H9 (cell line): ENCODE measurements at regions not wholly inside any gene's neighbourhood (a gene's known extent, or its start where the extent isn't known, plus 50 kb on each side); places are given as distances from the start of the nearest gene placed in this dataset.

ENCODE experiments used
- DNase-seq: peaks from one replicate; pipeline ENCODE4 v3.0.0-alpha.2; 2017
- H2AFZ ChIP-seq: one replicate; pipeline ENCODE4 v1.6.1; 2013; ENCODE audit warnings: mild to moderate bottlenecking, low read length, control low read depth, moderate library complexity
- H2AK5ac ChIP-seq: 2 replicates; pipeline ENCODE4 v1.6.1; 2013; ENCODE audit warnings: low read length, control low read depth, mixed read lengths; ENCODE audit not compliant: insufficient read length
- H2BK120ac ChIP-seq: one replicate; pipeline ENCODE4 v1.6.1; 2013; ENCODE audit warnings: low read depth, mild to moderate bottlenecking, low read length, control low read depth, inconsistent platforms; ENCODE audit not compliant: poor library complexity, severe bottlenecking
- H2BK12ac ChIP-seq: 2 replicates; pipeline ENCODE4 v1.6.1; 2013; ENCODE audit warnings: low read length, control low read depth, mixed read lengths, low read depth; ENCODE audit not compliant: insufficient read length
- H2BK15ac ChIP-seq: 2 replicates; pipeline ENCODE4 v1.6.1; 2013; ENCODE audit warnings: low read depth, low read length, control low read depth
- H2BK20ac ChIP-seq: one replicate; pipeline ENCODE4 v1.6.1; 2013; ENCODE audit warnings: low read depth, mild to moderate bottlenecking, low read length, control low read depth, inconsistent platforms; ENCODE audit not compliant: poor library complexity, severe bottlenecking
- H2BK5ac ChIP-seq: 2 replicates; pipeline ENCODE4 v1.6.1; 2013; ENCODE audit warnings: low read length, control low read depth, mixed read lengths; ENCODE audit not compliant: insufficient read length
- H3K14ac ChIP-seq: 2 replicates; pipeline ENCODE4 v1.6.1; 2013; ENCODE audit warnings: low read length, control low read depth; ENCODE audit not compliant: insufficient read depth
- H3K18ac ChIP-seq: 2 replicates; pipeline ENCODE4 v1.6.1; 2013; ENCODE audit warnings: low read depth, mild to moderate bottlenecking, mixed read lengths, low read length, control low read depth; ENCODE audit not compliant: insufficient read length
- H3K23ac ChIP-seq: 2 replicates; pipeline ENCODE4 v1.6.1; 2013; ENCODE audit warnings: low read length, control low read depth, mixed read lengths, low read depth; ENCODE audit not compliant: insufficient read length
- H3K23me2 ChIP-seq: 2 replicates; pipeline ENCODE4 v1.6.1; 2013; ENCODE audit warnings: low read depth, mild to moderate bottlenecking, mixed read lengths, low read length, control low read depth; ENCODE audit not compliant: insufficient read length, poor library complexity, severe bottlenecking
- H3K27ac ChIP-seq: 2 replicates; pipeline ENCODE4 v1.5.1; 2013; ENCODE audit warnings: low read length, control low read depth, mixed read lengths, low read depth; ENCODE audit not compliant: insufficient read length
- H3K27me3 ChIP-seq: 2 replicates; pipeline ENCODE4 v1.6.1; 2013; ENCODE audit warnings: low read length, control low read depth, inconsistent platforms; ENCODE audit not compliant: insufficient read depth
- H3K4ac ChIP-seq: 2 replicates; pipeline ENCODE4 v1.6.1; 2013; ENCODE audit warnings: low read depth, mild to moderate bottlenecking, control low read depth, inconsistent platforms, low read length, moderate library complexity
- H3K4me1 ChIP-seq: 2 replicates; pipeline ENCODE4 v1.6.1; 2013; ENCODE audit warnings: low read length, control low read depth, inconsistent platforms; ENCODE audit not compliant: insufficient read depth
- H3K4me2 ChIP-seq: 2 replicates; pipeline ENCODE4 v1.6.1; 2013; ENCODE audit warnings: low read length, control low read depth, mixed read lengths; ENCODE audit not compliant: insufficient read length, insufficient read depth
- H3K56ac ChIP-seq: 2 replicates; pipeline ENCODE4 v1.6.1; 2013; ENCODE audit warnings: low read depth, mild to moderate bottlenecking, mixed read lengths, low read length, control low read depth; ENCODE audit not compliant: insufficient read length
- H3K79me1 ChIP-seq: 2 replicates; pipeline ENCODE4 v1.6.1; 2013; ENCODE audit warnings: low read depth, mild to moderate bottlenecking, moderate library complexity, low read length, control low read depth, inconsistent platforms; ENCODE audit not compliant: insufficient read depth, poor library complexity, severe bottlenecking
- H3K79me2 ChIP-seq: 2 replicates; pipeline ENCODE4 v1.6.1; 2013; ENCODE audit warnings: low read length, control low read depth, inconsistent platforms; ENCODE audit not compliant: insufficient read depth
- H3K9ac ChIP-seq: 2 replicates; pipeline ENCODE4 v1.6.1; 2013; ENCODE audit warnings: low read length, control low read depth, mixed read lengths; ENCODE audit not compliant: insufficient read length; ENCODE audit errors: extremely low read depth
- H3K9me3 ChIP-seq: one replicate; pipeline ENCODE4 v1.6.1; 2013; ENCODE audit warnings: low read depth, low read length, inconsistent platforms; ENCODE audit not compliant: control insufficient read depth
- H3T11ph ChIP-seq: one replicate; pipeline ENCODE4 v1.6.1; 2013; ENCODE audit warnings: mild to moderate bottlenecking, low read length, control low read depth, inconsistent platforms
- H4K20me1 ChIP-seq: one replicate; pipeline ENCODE4 v1.6.1; 2013; ENCODE audit not compliant: control insufficient read depth, insufficient read length, insufficient read depth
- H4K5ac ChIP-seq: 2 replicates; pipeline ENCODE4 v1.6.1; 2013; ENCODE audit warnings: low read depth, mild to moderate bottlenecking, mixed read lengths, low read length, control low read depth; ENCODE audit not compliant: insufficient read length
- H4K8ac ChIP-seq: replicated peaks from 2 replicates; pipeline ENCODE4 v1.6.1; 2013; ENCODE audit warnings: low read length, control low read depth, mixed read lengths, low read depth; ENCODE audit not compliant: insufficient read length
- H4K91ac ChIP-seq: 2 replicates; pipeline ENCODE4 v1.6.1; 2013; ENCODE audit warnings: low read depth, mild to moderate bottlenecking, moderate library complexity, mixed read lengths, low read length, control low read depth; ENCODE audit not compliant: insufficient read length
- H3K27ac Mint-ChIP-seq, 3 experiments: 2 replicates in 2 of 3; 3 replicates in 1 of 3; pipeline ENCODE4 v1.8.0; 2020 to 2021; ENCODE audit warnings: mixed read lengths in 3 of 3, mild to moderate bottlenecking in 1 of 3, moderate library complexity in 1 of 3
- H3K27me3 Mint-ChIP-seq: 2 replicates; pipeline ENCODE4 v1.8.0; 2021; ENCODE audit warnings: low read depth, mild to moderate bottlenecking, moderate library complexity, mixed read lengths
- H3K36me3 Mint-ChIP-seq, 3 experiments: 2 replicates in 2 of 3; 3 replicates in 1 of 3; pipeline ENCODE4 v1.8.0; 2020 to 2021; ENCODE audit warnings: low read depth in 3 of 3, mixed read lengths in 3 of 3; ENCODE audit not compliant: insufficient read depth in 1 of 3
- H3K4me1 Mint-ChIP-seq, 2 experiments: 2 replicates each; pipeline ENCODE4 v1.8.0; 2020; ENCODE audit warnings: mixed read lengths in 2 of 2
- H3K4me3 Mint-ChIP-seq, 2 experiments: 2 replicates in 1 of 2; 3 replicates in 1 of 2; pipeline ENCODE4 v1.8.0; 2020 to 2021; ENCODE audit warnings: mild to moderate bottlenecking in 2 of 2, mixed read lengths in 2 of 2, moderate library complexity in 1 of 2
- H3K9me3 Mint-ChIP-seq, 2 experiments: 2 replicates in 1 of 2; 3 replicates in 1 of 2; pipeline ENCODE4 v1.8.0; 2020; ENCODE audit warnings: mild to moderate bottlenecking in 2 of 2, mixed read lengths in 2 of 2, moderate library complexity in 1 of 2
- WGBS: extraction: QIAGEN DNeasy Blood & Tissue Kit; methylation state at CpG from one replicate; pipeline ENCODE4 v1.1.7; 2013; ENCODE audit warnings: missing lambda C conversion rate, low lambda C conversion rate, mixed read lengths; ENCODE audit not compliant: insufficient read length; ENCODE audit errors: extremely low coverage; 5-methylcytosine and 5-hydroxymethylcytosine counted together
- TF ChIP-seq, protein P1 (sequence below): fragments of 200-600 bp; sonication (generic); conservative IDR thresholded peaks from 3 replicates; pipeline ENCODE4 v1.8.0; 2021; ENCODE audit warnings: antibody characterized with exemption, mild to moderate bottlenecking

DNA sequence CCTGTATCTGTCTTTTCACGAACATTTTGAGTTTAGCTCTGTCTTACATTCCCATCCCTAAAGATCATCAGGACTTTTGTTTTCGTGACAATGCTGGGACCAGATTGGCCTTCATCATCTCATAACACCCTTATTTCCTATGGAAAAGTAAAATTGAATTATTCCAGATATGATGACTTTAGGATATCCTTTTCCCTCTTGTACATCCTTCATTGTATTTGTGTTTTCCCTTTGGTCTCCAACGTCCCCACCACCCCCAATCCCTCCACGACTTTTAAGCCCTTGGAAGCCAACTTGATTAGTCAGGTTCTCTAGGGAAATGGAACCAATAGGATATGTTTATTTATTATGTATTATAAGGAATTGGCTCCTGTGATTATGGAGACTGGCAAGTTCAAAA is 167.6 kb downstream of the ARL4A start:
- no peaks in the 10 kb centered on the region for H3K79me2 ChIP-seq
- no peak overlapping the region for H3T11ph ChIP-seq
- H2AFZ ChIP-seq, result no peak overlapping the region
- peaks cover 0 to 7% (median 0%) of the 10 kb centered on the region in 3 experiments; a peak in 3 of 7 replicates for H3K36me3 Mint-ChIP-seq
- no peak overlapping the region for H3K27ac Mint-ChIP-seq
- peaks cover 6 to 7% of the 10 kb centered on the region in 2 experiments; a peak in 3 of 5 replicates for H3K9me3 Mint-ChIP-seq
- H4K20me1 ChIP-seq, result no peaks in the 10 kb centered on the region
- H2BK12ac ChIP-seq, result no peak overlapping the region
- H3K9me3 ChIP-seq, result no peaks in the 10 kb centered on the region
- no peak overlapping the region for H2AK5ac ChIP-seq
- no peaks in the 10 kb centered on the region for H3K27me3 Mint-ChIP-seq
- H2BK5ac ChIP-seq, result no peak overlapping the region
- no peak overlapping the region for H3K56ac ChIP-seq
- no peak overlapping the region for H2BK20ac ChIP-seq
- no peak overlapping the region for H3K27ac ChIP-seq
- H3K23ac ChIP-seq, result no peak overlapping the region
- no peak overlapping the region for H2BK120ac ChIP-seq
- no CpG with 5 or more reads among the region's 4 CpGs for WGBS
- H3K4me3 Mint-ChIP-seq, result no peak overlapping the region
- no peak overlapping the region for H4K5ac ChIP-seq
- H3K4ac ChIP-seq, result no peak overlapping the region
- no peaks in the 10 kb centered on the region for H3K23me2 ChIP-seq
- TF ChIP-seq, protein P1, sequence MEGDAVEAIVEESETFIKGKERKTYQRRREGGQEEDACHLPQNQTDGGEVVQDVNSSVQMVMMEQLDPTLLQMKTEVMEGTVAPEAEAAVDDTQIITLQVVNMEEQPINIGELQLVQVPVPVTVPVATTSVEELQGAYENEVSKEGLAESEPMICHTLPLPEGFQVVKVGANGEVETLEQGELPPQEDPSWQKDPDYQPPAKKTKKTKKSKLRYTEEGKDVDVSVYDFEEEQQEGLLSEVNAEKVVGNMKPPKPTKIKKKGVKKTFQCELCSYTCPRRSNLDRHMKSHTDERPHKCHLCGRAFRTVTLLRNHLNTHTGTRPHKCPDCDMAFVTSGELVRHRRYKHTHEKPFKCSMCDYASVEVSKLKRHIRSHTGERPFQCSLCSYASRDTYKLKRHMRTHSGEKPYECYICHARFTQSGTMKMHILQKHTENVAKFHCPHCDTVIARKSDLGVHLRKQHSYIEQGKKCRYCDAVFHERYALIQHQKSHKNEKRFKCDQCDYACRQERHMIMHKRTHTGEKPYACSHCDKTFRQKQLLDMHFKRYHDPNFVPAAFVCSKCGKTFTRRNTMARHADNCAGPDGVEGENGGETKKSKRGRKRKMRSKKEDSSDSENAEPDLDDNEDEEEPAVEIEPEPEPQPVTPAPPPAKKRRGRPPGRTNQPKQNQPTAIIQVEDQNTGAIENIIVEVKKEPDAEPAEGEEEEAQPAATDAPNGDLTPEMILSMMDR, result no peak
- DNase-seq, result no peak
- no peak overlapping the region for H3K14ac ChIP-seq
- no peaks in the 10 kb centered on the region for H3K4me1 Mint-ChIP-seq
- H4K91ac ChIP-seq, result no peak overlapping the region
- H4K8ac ChIP-seq, result no peak overlapping the region
- no peaks in the 10 kb centered on the region for H3K27me3 ChIP-seq
- no peaks in the 10 kb centered on the region for H3K79me1 ChIP-seq
- no peak overlapping the region for H3K18ac ChIP-seq
- no peak overlapping the region for H3K4me2 ChIP-seq
- no peak overlapping the region for H3K9ac ChIP-seq
- H3K4me1 ChIP-seq, result no peaks in the 10 kb centered on the region
- H2BK15ac ChIP-seq, result no peak overlapping the region
